HepG2 (cell line): ENCODE measurements at regions not wholly inside any gene's neighbourhood (a gene's known extent, or its start where the extent isn't known, plus 50 kb on each side); places are given as distances from the start of the nearest gene placed in this dataset.
"Not testable (repeated sequence)": the region's sequence is repeated elsewhere in the genome, so short reads cannot be mapped to it uniquely, and the experiment has no call there.

Experiments
- ATAC-seq: fragments of 200-7000 bp; cut with Tn5 transposase; 3 replicates; pipeline ENCODE4 v1.9.1; 2020; ENCODE audit warnings: mild to moderate bottlenecking, moderate library complexity
- BruUV-seq: library from RNA; stranded (reverse); fragments of 400-500 nt; replicated peaks from 2 replicates; lab custom pipeline; 2021; lab: Mats Ljungman, UMichigan
- CTCF ChIA-PET: fragments of 300-600 bp; formaldehyde crosslinking; extraction: SDS; loops from one replicate; lab custom pipeline; 2021; ENCODE audit warnings: low total read pairs, inconsistent platforms, low intra/inter-chr PET ratio; lab: Yijun Ruan, JAX
- POLR2A ChIA-PET: fragments of 350-600 bp; sonication (Branson Sonifier 250); formaldehyde crosslinking; loops from one replicate; lab custom pipeline; 2020; ENCODE audit warnings: antibody characterized with exemption, inconsistent platforms; lab: Yijun Ruan, JAX
- DNase-seq: peaks from one replicate; pipeline ENCODE4 v3.0.0-alpha.2; 2015; ENCODE audit warnings: low spot score
- FAIRE-seq: peaks from 3 replicates; lab custom pipeline; 2011; peaks lifted over from hg19 to GRCh38; lab: Jason Lieb, UNC
- H2AFZ ChIP-seq: one replicate; pipeline ENCODE4 v1.6.1; 2011; ENCODE audit warnings: low read length, inconsistent platforms
- H3K27ac ChIP-seq: fragments of 300-600 bp; 3 replicates; pipeline ENCODE4 v1.8.0; 2011; ENCODE audit warnings: mixed run types, mild to moderate bottlenecking, mixed read lengths, low read length, inconsistent platforms; ENCODE audit not compliant: insufficient read depth; ENCODE audit errors: extremely low read length
- H3K27me3 ChIP-seq, 2 experiments: fragments of 200-600 bp in 1 of 2; 2 replicates in 1 of 2; 3 replicates in 1 of 2; pipeline versions ENCODE4 v1.6.0 to v1.8.0; 2011; ENCODE audit warnings: low read length in 2 of 2, mild to moderate bottlenecking in 2 of 2, moderate library complexity in 2 of 2, inconsistent platforms in 1 of 2; ENCODE audit not compliant: insufficient read depth in 2 of 2, control insufficient read depth in 1 of 2
- H3K36me3 ChIP-seq, 2 experiments: fragments of 200-600 bp in 1 of 2; replicated peaks in 1 of 2; 2 replicates in 1 of 2; 3 replicates in 1 of 2; pipeline versions ENCODE4 v1.5.1 to v1.8.0; 2011; ENCODE audit warnings: low read length in 2 of 2, inconsistent platforms in 1 of 2; ENCODE audit not compliant: insufficient read depth in 2 of 2, control insufficient read depth in 1 of 2
- H3K4me1 ChIP-seq: 2 replicates; pipeline ENCODE4 v1.5.1; 2012; ENCODE audit warnings: low read length, inconsistent platforms; ENCODE audit not compliant: insufficient read depth
- H3K4me2 ChIP-seq: 2 replicates; pipeline ENCODE4 v1.6.0; 2011; ENCODE audit warnings: low read depth, low read length, inconsistent platforms
- H3K4me3 ChIP-seq, 3 experiments: fragments of 200-600 bp in 1 of 3; sonication (generic), shearing (Covaris generic) in 1 of 3; replicated peaks in 1 of 3; 2 replicates each; pipeline ENCODE4 v1.5.1; 2011 to 2016; ENCODE audit warnings: low read length in 3 of 3, inconsistent platforms in 2 of 3, low read depth in 2 of 3, mild to moderate bottlenecking in 2 of 3, control low read depth in 1 of 3, mixed read lengths in 1 of 3; ENCODE audit not compliant: insufficient read depth in 1 of 3
- H3K79me2 ChIP-seq: one replicate; pipeline ENCODE4 v1.6.1; 2011; ENCODE audit warnings: low read length, inconsistent platforms; ENCODE audit not compliant: insufficient read depth
- H3K9ac ChIP-seq: 2 replicates; pipeline ENCODE4 v1.6.0; 2011; ENCODE audit warnings: mild to moderate bottlenecking, low read depth, low read length, inconsistent platforms; ENCODE audit not compliant: insufficient read depth
- H3K9me3 ChIP-seq: 2 replicates; pipeline ENCODE4 v1.5.1; 2012; ENCODE audit warnings: mild to moderate bottlenecking, low read length
- H4K20me1 ChIP-seq: 2 replicates; pipeline ENCODE4 v1.6.0; 2011; ENCODE audit warnings: inconsistent platforms, mild to moderate bottlenecking, low read length, moderate library complexity; ENCODE audit not compliant: insufficient read depth
- BRCA1 ChIP-seq: sonication (generic); formaldehyde crosslinking; IDR thresholded peaks from 2 replicates; pipeline ENCODE4 v1.4.0; 2020; ENCODE audit warnings: missing genetic modification reagents
- FOXJ3 ChIP-seq: sonication (generic); formaldehyde crosslinking; IDR thresholded peaks from 2 replicates; pipeline ENCODE4 v1.4.0; 2020; ENCODE audit warnings: missing genetic modification reagents, mild to moderate bottlenecking, borderline replicate concordance
- RBAK ChIP-seq: sonication (generic); formaldehyde crosslinking; IDR thresholded peaks from 2 replicates; pipeline ENCODE4 v1.5.1; 2020; ENCODE audit warnings: mild to moderate bottlenecking, missing genetic modification reagents
- ZNF768 ChIP-seq: sonication (generic); formaldehyde crosslinking; IDR thresholded peaks from 2 replicates; pipeline ENCODE4 v1.4.0; 2020; ENCODE audit warnings: missing genetic modification reagents
- WGBS: methylation state at CpG from one replicate; pipeline ENCODE4 v1.1.6; 2017; ENCODE audit warnings: low lambda C conversion rate; 5-methylcytosine and 5-hydroxymethylcytosine counted together
- in situ Hi-C: cut with HindIII; loops from 2 replicates; pipeline ENCODE4 v1.10.0; 2017; ENCODE audit warnings: low pct_unique_long_range_greater_than_20kb; ENCODE audit not compliant: extremely low pct_ligation_motif_present
- intact Hi-C: fragments of 100-400 bp; cut with micrococcal nuclease; formaldehyde crosslinking; loops from one replicate; pipeline ENCODE4 v1.10.0; 2022; ENCODE audit not compliant: unreplicated experiment
- TF ChIP-seq, protein P1 (sequence below): sonication (generic); formaldehyde crosslinking; IDR thresholded peaks from 2 replicates; pipeline ENCODE4 v1.8.1; 2023; ENCODE audit warnings: mild to moderate bottlenecking, inconsistent platforms, moderate library complexity, missing genetic modification reagents, borderline replicate concordance

DNA sequence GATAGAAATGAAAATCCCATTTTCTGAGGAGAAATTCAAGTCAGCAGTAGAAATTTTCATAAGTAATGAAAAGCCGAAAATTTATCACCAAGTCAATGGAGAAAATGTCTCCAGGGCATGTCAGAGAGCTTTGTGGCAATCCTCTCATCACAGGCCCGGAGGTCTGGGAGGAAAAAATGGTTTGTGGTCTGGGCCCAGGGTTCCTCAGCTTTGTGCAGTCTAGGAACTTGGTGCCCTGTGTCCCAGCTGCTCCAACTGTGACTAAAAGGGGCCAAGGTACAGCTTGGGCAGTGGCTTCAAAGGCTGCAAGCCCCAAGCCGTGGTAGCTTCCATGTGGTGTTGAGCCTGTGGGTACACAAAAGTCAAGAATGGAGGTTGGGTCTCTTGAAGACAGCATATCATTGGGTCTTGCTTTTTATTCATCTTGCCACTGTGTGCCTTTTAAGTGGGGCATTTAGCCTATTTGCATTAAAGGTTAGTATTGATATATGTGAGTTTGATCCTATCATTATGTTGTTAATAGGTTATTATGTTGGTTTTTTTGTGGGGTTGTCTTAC, 608.5 kb downstream of the PDHA2 start:
- in situ Hi-C loops (no loop called here), intact Hi-C loops (no loop called here)
- Histone ChIP-seq H3K79me2 (no peaks in the 10 kb centered on the region), H3K9ac (no peak overlapping the region), H2AFZ (no peak overlapping the region), H3K27ac (no peak overlapping the region), H3K9me3 (peaks cover 86% of the 10 kb centered on the region), H4K20me1 (no peaks in the 10 kb centered on the region), H3K4me2 (no peak overlapping the region), H3K27me3 (no peaks in the 10 kb centered on the region), H3K4me3 (no peak overlapping the region), H3K36me3 (no peaks in the 10 kb centered on the region), H3K4me1 (no peaks in the 10 kb centered on the region)
- POLR2A ChIA-PET, result no interaction called here
- no TSS peak for BruUV-seq
- CTCF ChIA-PET, result no interaction called here
- ATAC-seq, result no peak
- no peak for DNase-seq
- TF ChIP-seq, protein P1, sequence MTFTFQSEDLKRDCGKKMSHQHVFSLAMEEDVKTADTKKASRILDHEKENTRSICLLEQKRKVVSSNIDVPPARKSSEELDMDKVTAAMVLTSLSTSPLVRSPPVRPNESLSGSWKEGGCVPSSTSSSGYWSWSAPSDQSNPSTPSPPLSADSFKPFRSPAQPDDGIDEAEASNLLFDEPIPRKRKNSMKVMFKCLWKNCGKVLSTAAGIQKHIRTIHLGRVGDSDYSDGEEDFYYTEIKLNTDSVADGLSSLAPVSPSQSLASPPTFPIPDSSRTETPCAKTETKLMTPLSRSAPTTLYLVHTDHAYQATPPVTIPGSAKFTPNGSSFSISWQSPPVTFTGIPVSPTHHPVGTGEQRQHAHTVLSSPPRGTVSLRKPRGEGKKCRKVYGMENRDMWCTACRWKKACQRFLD (CRISPR knock-in tag), result no peak
- 0% methylated on average over 2 of the region's 3 CpGs for WGBS
- FAIRE-seq, result no peak

DNA sequence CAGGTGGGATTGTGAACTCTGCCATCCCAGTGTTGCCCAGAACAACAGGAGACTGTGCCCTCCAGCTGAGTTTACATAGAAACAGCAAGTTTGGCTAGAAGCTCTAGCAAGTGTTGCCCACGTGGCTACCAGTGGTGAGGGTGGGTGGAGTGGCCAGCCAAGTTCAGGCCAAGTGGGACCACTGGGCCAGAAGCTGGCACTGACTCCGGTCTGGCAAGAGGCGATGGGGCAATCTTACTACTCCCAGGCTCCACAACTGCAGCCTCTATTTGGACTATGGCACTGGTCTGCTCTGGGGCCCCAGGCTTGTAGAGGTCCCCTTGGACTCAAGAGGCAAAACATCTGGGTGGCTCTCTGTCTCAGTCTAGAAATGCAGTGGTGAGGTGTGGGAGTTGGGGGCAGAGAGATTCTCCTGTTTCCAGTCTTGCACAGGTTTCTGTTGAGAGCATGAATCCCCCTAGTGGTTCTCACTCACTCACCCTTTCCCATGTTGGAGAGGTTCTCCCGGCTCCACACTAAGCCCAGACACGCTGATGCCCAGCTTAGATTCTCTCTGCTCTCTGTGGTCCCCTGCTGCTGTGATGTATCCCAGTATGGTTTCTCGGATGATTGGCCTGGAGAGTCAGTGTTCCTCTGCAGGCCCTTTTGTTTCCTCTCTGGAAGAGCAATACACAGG, 615.3 kb downstream of the PDHA2 start:
- no peak for FAIRE-seq
- ATAC-seq, result no peak
- CTCF ChIA-PET, result no interaction called here

DNA sequence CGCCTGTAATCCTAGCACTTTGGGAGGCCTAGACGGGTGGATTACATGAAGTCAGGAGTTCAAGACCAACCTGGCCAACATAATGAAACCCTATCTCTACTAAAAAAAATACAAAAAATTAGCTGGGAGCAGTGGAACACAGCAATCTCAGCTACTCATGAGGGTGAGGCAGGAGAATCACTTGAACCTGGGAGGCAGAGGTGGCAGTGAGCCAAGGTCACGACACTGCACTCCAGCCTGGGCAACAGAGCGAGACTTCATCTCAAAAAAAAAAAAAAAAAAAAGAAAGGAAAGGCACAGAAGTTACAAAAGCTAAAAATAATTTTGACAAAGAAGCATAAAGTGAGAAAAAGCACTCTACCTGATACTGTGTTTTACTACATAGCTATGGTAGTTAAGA, 618.1 kb downstream of the PDHA2 start:
- H3K27me3 ChIP-seq, CTCF ChIA-PET, DNase-seq, H3K4me1 ChIP-seq, H2AFZ ChIP-seq, H3K4me2 ChIP-seq, H3K79me2 ChIP-seq, in situ Hi-C loops, FAIRE-seq, H3K4me3 ChIP-seq, H4K20me1 ChIP-seq, H3K9ac ChIP-seq, ATAC-seq, BruUV-seq, H3K36me3 ChIP-seq, POLR2A ChIA-PET, H3K27ac ChIP-seq, intact Hi-C loops: not testable (repeated sequence)
- under 1% methylated on average over 4 of the region's 4 CpGs for WGBS
- H3K9me3 ChIP-seq, result peaks cover 41% of the 10 kb centered on the region

More for the DNA sequence above, 615.3 kb downstream of the PDHA2 start:
- DNase-seq, result no peak
- in situ Hi-C loops (no loop called here), intact Hi-C loops (no loop called here)
- POLR2A ChIA-PET, result no interaction called here
- Histone ChIP-seq H3K4me1 (no peaks in the 10 kb centered on the region), H3K36me3 (no peaks in the 10 kb centered on the region), H3K4me3 (no peak overlapping the region), H3K79me2 (no peaks in the 10 kb centered on the region), H2AFZ (no peak overlapping the region), H3K27ac (no peak overlapping the region), H3K4me2 (no peak overlapping the region), H3K9me3 (peaks cover 66% of the 10 kb centered on the region), H3K9ac (no peak overlapping the region), H3K27me3 (no peaks in the 10 kb centered on the region), H4K20me1 (no peaks in the 10 kb centered on the region)
- no TSS peak for BruUV-seq
- no peak for TF ChIP-seq FOXJ3 (CRISPR knock-in tag)
- TF ChIP-seq RBAK, result no peak
- TF ChIP-seq BRCA1, result no peak
- TF ChIP-seq ZNF768 (CRISPR knock-in tag), result no peak
- 4% methylated on average over 5 of the region's 6 CpGs for WGBS
